GM12891 (cell line): ENCODE measurements at regions not wholly inside any gene's neighbourhood (a gene's known extent, or its start where the extent isn't known, plus 50 kb on each side); places are given as distances from the start of the nearest gene placed in this dataset.

Source experiments
- POLR2A ChIP-seq: IDR thresholded peaks from 2 replicates; pipeline ENCODE4 v1.6.1; 2011; ENCODE audit warnings: low read depth, low read length, control low read depth
- POLR2AphosphoS5 ChIP-seq: IDR thresholded peaks from 2 replicates; pipeline ENCODE4 v1.6.1; 2011; ENCODE audit warnings: low read depth, low read length, control low read depth
- POU2F2 ChIP-seq: IDR thresholded peaks from 2 replicates; pipeline ENCODE4 v1.6.1; 2011; ENCODE audit warnings: low read depth, mild to moderate bottlenecking, control low read depth, low read length, moderate library complexity
- SPI1 ChIP-seq: IDR thresholded peaks from 2 replicates; pipeline ENCODE4 v1.6.1; 2011; ENCODE audit warnings: low read depth, low read length, control low read depth
- TAF1 ChIP-seq: IDR thresholded peaks from 2 replicates; pipeline ENCODE4 v1.6.1; 2011; ENCODE audit warnings: low read depth, low read length, control low read depth

DNA sequence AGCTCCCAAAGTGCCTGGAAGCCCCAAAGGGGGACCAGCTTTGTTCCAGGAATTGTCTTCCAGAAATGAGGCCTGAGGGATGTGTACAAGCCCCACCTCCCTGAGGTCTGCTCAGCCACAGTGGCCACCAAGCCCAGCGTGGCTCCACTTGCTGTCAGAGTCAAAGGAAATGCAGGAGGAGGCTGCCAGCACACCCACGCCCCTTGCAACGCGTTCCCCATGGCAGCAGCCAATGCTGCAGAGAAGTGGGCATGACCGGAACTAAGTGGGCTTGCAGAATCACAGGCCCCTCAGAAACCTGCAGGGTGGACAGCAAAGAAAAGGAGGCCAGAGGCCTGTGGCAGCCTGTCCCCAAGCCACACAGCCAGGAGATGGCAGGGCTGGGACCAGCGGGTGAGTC, 320.8 kb downstream of the FOXL1 start:
- TF ChIP-seq POLR2A = no peak
- no peak for TF ChIP-seq POLR2AphosphoS5
- TF ChIP-seq TAF1 = no peak
- no peak for TF ChIP-seq SPI1
- no peak for TF ChIP-seq POU2F2
